HEK293 (cell line): ENCODE measurements at regions not wholly inside any gene's neighbourhood (a gene's known extent, or its start where the extent isn't known, plus 50 kb on each side); places are given as distances from the start of the nearest gene placed in this dataset.

Experiments
- CTCF ChIA-PET: fragments of 350-600 bp; formaldehyde crosslinking; extraction: SDS; loops from one replicate; lab custom pipeline; 2021; ENCODE audit warnings: antibody characterized with exemption; lab: Yijun Ruan, JAX
- POLR2A ChIA-PET: fragments of 300-600 bp; formaldehyde crosslinking; extraction: SDS; loops from one replicate; lab custom pipeline; 2020; ENCODE audit warnings: antibody characterized with exemption, inconsistent platforms; lab: Yijun Ruan, JAX
- H3K27ac ChIP-seq: fragments of 200-500 bp; sonication (Bioruptor generic); 2 replicates; pipeline ENCODE4 v1.5.1; 2014; ENCODE audit warnings: low read depth, low read length, control low read depth, inconsistent platforms; ENCODE audit errors: extremely low read depth
- H3K36me3 ChIP-seq, 2 experiments: fragments of 200-500 bp in 1 of 2; sonication (Bioruptor generic) in 1 of 2; 1 replicate in 1 of 2; 2 replicates in 1 of 2; pipeline ENCODE4 v1.5.1; 2014 to 2017; ENCODE audit warnings: inconsistent platforms in 2 of 2, low read length in 2 of 2; ENCODE audit not compliant: control insufficient read depth in 2 of 2, insufficient read depth in 1 of 2
- H3K4me1 ChIP-seq: fragments of 200-500 bp; sonication (Bioruptor generic); 2 replicates; pipeline ENCODE4 v1.5.1; 2014; ENCODE audit warnings: mild to moderate bottlenecking, low read length, inconsistent platforms; ENCODE audit not compliant: control insufficient read depth, insufficient read depth
- H3K4me3 ChIP-seq: 2 replicates; pipeline ENCODE4 v1.5.1; 2011; ENCODE audit warnings: low read depth, mild to moderate bottlenecking, control low read depth, low read length, moderate library complexity
- H3K9me3 ChIP-seq: fragments of 200-500 bp; sonication (Bioruptor generic); 2 replicates; pipeline ENCODE4 v1.5.1; 2014; ENCODE audit warnings: low read depth, low read length, inconsistent platforms; ENCODE audit not compliant: control insufficient read depth, insufficient read depth
- ZBTB1 ChIP-seq: fragments of 450-650 bp; formaldehyde crosslinking; IDR thresholded peaks from 2 replicates; pipeline ENCODE4 v1.5.1; 2016; ENCODE audit warnings: missing biosample characterization, missing genetic modification characterization
- ZNF394 ChIP-seq: fragments of 450-650 bp; formaldehyde crosslinking; IDR thresholded peaks from 2 replicates; pipeline ENCODE4 v1.5.1; 2016; ENCODE audit warnings: missing biosample characterization, missing genetic modification characterization, mild to moderate bottlenecking, moderate library complexity, borderline replicate concordance

DNA sequence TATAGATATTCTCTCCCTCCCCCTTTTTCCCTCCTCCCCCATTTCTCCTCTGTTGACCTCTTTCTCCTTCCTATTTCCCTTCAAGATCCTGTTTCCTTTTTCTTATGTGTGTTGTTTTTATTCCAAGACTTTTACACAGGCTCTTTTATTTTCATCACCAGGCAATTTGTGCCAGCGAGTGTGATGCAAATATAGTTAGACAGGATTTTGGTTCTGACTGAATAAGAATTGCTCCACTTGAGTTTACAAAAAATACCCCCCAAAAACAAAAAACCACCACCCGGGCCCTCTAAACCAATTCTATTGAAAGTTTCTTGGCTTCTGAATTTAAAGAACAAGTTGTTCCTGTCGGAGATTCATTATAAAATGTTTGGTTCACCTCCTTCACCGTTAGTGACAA lies 50.9 kb upstream of the MAPK4 start:
- no peaks in the 10 kb centered on the region for H3K4me1 ChIP-seq
- H3K27ac ChIP-seq = no peak overlapping the region
- CTCF ChIA-PET = interaction anchor here (1.4 to 2.0 kb wide), 2 partner anchors 76 to 310 kb away, joined by 4 to 10 read pairs; no protein-coding TSS in a partner anchor
- no peaks in the 10 kb centered on the region for H3K9me3 ChIP-seq
- POLR2A ChIA-PET = no interaction called here
- no peak overlapping the region for H3K4me3 ChIP-seq
- no peaks in the 10 kb centered on the region for H3K36me3 ChIP-seq
- TF ChIP-seq ZBTB1 (tag by site-specific recombination) (no peak), ZNF394 (tag by site-specific recombination) (no peak)
